CD14-positive monocyte (primary cell): ENCODE measurements at regions not wholly inside any gene's neighbourhood (a gene's known extent, or its start where the extent isn't known, plus 50 kb on each side); places are given as distances from the start of the nearest gene placed in this dataset.
A peak's percentile ranks its signal among the peaks of the same experiment; 100 is the strongest.

Source experiments
- DNase-seq, 3 donors: peaks; one replicate each; pipeline ENCODE4 v3.0.0-alpha.2; 2011 to 2022
- H2AFZ ChIP-seq: 2 replicates; pipeline ENCODE4 v1.6.0; 2012; ENCODE audit warnings: mild to moderate bottlenecking, low read depth, low read length, inconsistent platforms; ENCODE audit not compliant: insufficient read depth, poor library complexity, severe bottlenecking
- H3K27ac ChIP-seq, 2 donors: 1 replicate in 1 of 2; 2 replicates in 1 of 2; pipeline ENCODE4 v1.5.1; 2012 to 2013; ENCODE audit warnings: low read length in 2 of 2, control low read depth in 1 of 2, inconsistent platforms in 1 of 2, low read depth in 1 of 2, mild to moderate bottlenecking in 1 of 2
- H3K27me3 ChIP-seq, 2 donors: one replicate each; pipeline versions ENCODE4 v1.6.0 to v1.6.1; 2011 to 2013; ENCODE audit warnings: low read length in 2 of 2; ENCODE audit not compliant: control insufficient read depth in 2 of 2, insufficient read depth in 2 of 2
- H3K36me3 ChIP-seq, 2 donors: replicated peaks in 1 of 2; 1 replicate in 1 of 2; 2 replicates in 1 of 2; pipeline versions ENCODE4 v1.5.1 to v1.6.1; 2012 to 2013; ENCODE audit warnings: low read length in 2 of 2, control low read depth in 1 of 2, inconsistent platforms in 1 of 2, mild to moderate bottlenecking in 1 of 2; ENCODE audit not compliant: insufficient read depth in 2 of 2, control insufficient read depth in 1 of 2
- H3K4me1 ChIP-seq, 2 donors: 1 replicate in 1 of 2; 2 replicates in 1 of 2; pipeline versions ENCODE4 v1.5.1 to v1.6.1; 2012 to 2013; ENCODE audit warnings: low read length in 2 of 2, control low read depth in 1 of 2, inconsistent platforms in 1 of 2, mild to moderate bottlenecking in 1 of 2, moderate library complexity in 1 of 2; ENCODE audit not compliant: insufficient read depth in 2 of 2, control insufficient read depth in 1 of 2
- H3K4me2 ChIP-seq: replicated peaks from 2 replicates; pipeline ENCODE3; 2012; ENCODE audit warnings: low read length, moderate library complexity, mild to moderate bottlenecking; ENCODE audit not compliant: poor library complexity, severe bottlenecking; ENCODE audit errors: extremely low read depth
- H3K4me3 ChIP-seq, 3 experiments: fragments of 200-600 bp in 1 of 3; sonication (generic) in 1 of 3; replicated peaks in 1 of 3; 1 replicate in 2 of 3; 2 replicates in 1 of 3; pipeline ENCODE4 v1.5.1; 2011 to 2013; ENCODE audit warnings: low read length in 3 of 3, mild to moderate bottlenecking in 3 of 3, control low read depth in 2 of 3, low read depth in 2 of 3, inconsistent platforms in 1 of 3, moderate library complexity in 1 of 3
- H3K79me2 ChIP-seq: 2 replicates; pipeline ENCODE4 v1.6.0; 2012; ENCODE audit warnings: mild to moderate bottlenecking, control low read depth, inconsistent platforms, low read length, moderate library complexity; ENCODE audit not compliant: insufficient read depth
- H3K9ac ChIP-seq: 2 replicates; pipeline ENCODE4 v1.6.0; 2017; ENCODE audit warnings: low read length, mild to moderate bottlenecking; ENCODE audit not compliant: insufficient read depth, poor library complexity, severe bottlenecking
- H3K9me3 ChIP-seq, 2 donors: replicated peaks in 1 of 2; 1 replicate in 1 of 2; 2 replicates in 1 of 2; pipeline versions ENCODE4 v1.5.1 to v1.6.1; 2012 to 2013; ENCODE audit warnings: low read length in 2 of 2, control low read depth in 1 of 2; ENCODE audit not compliant: control insufficient read depth in 1 of 2, insufficient read depth in 1 of 2
- H4K20me1 ChIP-seq: 2 replicates; pipeline ENCODE4 v1.6.0; 2012; ENCODE audit warnings: mild to moderate bottlenecking, low read length, control low read depth, moderate library complexity; ENCODE audit not compliant: insufficient read depth
- H3K27ac Mint-ChIP-seq, 7 donors: one replicate each; pipeline ENCODE4 v1.8.0; 2020; ENCODE audit warnings: mild to moderate bottlenecking in 7 of 7, mixed read lengths in 7 of 7, moderate library complexity in 6 of 7, inconsistent platforms in 2 of 7
- H3K27me3 Mint-ChIP-seq, 3 donors: one replicate each; pipeline ENCODE4 v1.8.0; 2021 to 2022; ENCODE audit warnings: low read depth in 3 of 3, mild to moderate bottlenecking in 3 of 3, mixed read lengths in 3 of 3, moderate library complexity in 3 of 3, inconsistent platforms in 1 of 3
- H3K36me3 Mint-ChIP-seq, 2 donors: one replicate each; pipeline ENCODE4 v1.8.0; 2020; ENCODE audit warnings: mixed read lengths in 2 of 2, inconsistent platforms in 1 of 2, mild to moderate bottlenecking in 1 of 2
- H3K4me1 Mint-ChIP-seq: one replicate; pipeline ENCODE4 v1.8.0; 2020; ENCODE audit warnings: mild to moderate bottlenecking, mixed read lengths
- H3K4me3 Mint-ChIP-seq, 2 donors: one replicate each; pipeline ENCODE4 v1.8.0; 2020; ENCODE audit warnings: mild to moderate bottlenecking in 2 of 2, mixed read lengths in 2 of 2, moderate library complexity in 1 of 2
- H3K9me3 Mint-ChIP-seq, 7 donors: one replicate each; pipeline ENCODE4 v1.8.0; 2020 to 2022; ENCODE audit warnings: mixed read lengths in 7 of 7, mild to moderate bottlenecking in 6 of 7, moderate library complexity in 6 of 7, inconsistent platforms in 2 of 7
- CTCF ChIP-seq: fragments of 200-600 bp; IDR thresholded peaks from one replicate; pipeline ENCODE4 v1.8.0; 2022; ENCODE audit warnings: antibody characterized with exemption, mild to moderate bottlenecking
- WGBS: methylation state at CpG from one replicate; pipeline ENCODE4 v1.1.5; 2013; ENCODE audit warnings: missing lambda C conversion rate; ENCODE audit not compliant: insufficient coverage; 5-methylcytosine and 5-hydroxymethylcytosine counted together
- intact Hi-C, 2 donors: fragments of 100-400 bp; cut with micrococcal nuclease; formaldehyde crosslinking; loops; one replicate each; pipeline versions ENCODE4 v1.15.0 to v1.15.1; 2023

- Histone ChIP-seq H3K36me3 (no peaks in the 10 kb centered on the region), H3K9ac (no peak overlapping the region), H3K4me1 (no peaks in the 10 kb centered on the region), H3K79me2 (no peaks in the 10 kb centered on the region), H3K4me2 (no peak overlapping the region), H3K27ac (no peak overlapping the region), H3K4me3 (no peak overlapping the region), H3K27me3 (no peaks in the 10 kb centered on the region), H3K9me3 (no peaks in the 10 kb centered on the region), H2AFZ (no peak overlapping the region), H4K20me1 (no peaks in the 10 kb centered on the region)
- Mint-ChIP-seq H3K9me3 (peaks cover 0 to 2% (median 0%) of the 10 kb centered on the region in 7 donors), H3K27me3 (peaks cover 0 to 4% (median 1%) of the 10 kb centered on the region in 3 donors), H3K27ac (no peak overlapping the region), H3K4me3 (no peak overlapping the region), H3K4me1 (no peaks in the 10 kb centered on the region), H3K36me3 (no peaks in the 10 kb centered on the region)
- no peak for DNase-seq
- TF ChIP-seq CTCF = no peak
- intact Hi-C loops = no loop called here
- WGBS = 100% methylated on average over 1 of the region's 4 CpGs
Measured at GRCh38 chr12:24047326-24047725, 97.9 kb upstream of the SOX5 start.

- no peaks in the 10 kb centered on the region for H3K27me3 ChIP-seq
- no peak for DNase-seq
- Mint-ChIP-seq H3K9me3 (peaks cover 0 to 2% (median 0%) of the 10 kb centered on the region in 7 donors), H3K27me3 (peaks cover 0 to 4% (median 1%) of the 10 kb centered on the region in 3 donors), H3K27ac (peak overlapping the region in 1 of 7 donors; percentile 7), H3K36me3 (no peaks in the 10 kb centered on the region), H3K4me1 (no peaks in the 10 kb centered on the region), H3K4me3 (no peak overlapping the region)
- no peaks in the 10 kb centered on the region for H3K9me3 ChIP-seq
- no peak overlapping the region for H3K4me2 ChIP-seq
- intact Hi-C loops = no loop called here
- no peaks in the 10 kb centered on the region for H3K36me3 ChIP-seq
- TF ChIP-seq CTCF = no peak
- WGBS = 13% methylated on average over 3 of the region's 5 CpGs
- no peaks in the 10 kb centered on the region for H3K4me1 ChIP-seq
- H3K27ac ChIP-seq = no peak overlapping the region
- H3K9ac ChIP-seq = no peak overlapping the region
- H2AFZ ChIP-seq = no peak overlapping the region
- H4K20me1 ChIP-seq = no peaks in the 10 kb centered on the region
- no peaks in the 10 kb centered on the region for H3K79me2 ChIP-seq
- H3K4me3 ChIP-seq = no peak overlapping the region
Measured at GRCh38 chr12:24045816-24046257, 96.4 kb upstream of the SOX5 start.
